Neural progenitor cell (in vitro differentiated cells): ENCODE measurements at regions not wholly inside any gene's neighbourhood (a gene's known extent, or its start where the extent isn't known, plus 50 kb on each side); places are given as distances from the start of the nearest gene placed in this dataset.

Source experiments
- DNase-seq: peaks from one replicate; pipeline ENCODE4 v3.0.0-alpha.2; 2016; ENCODE audit warnings: low spot score
- H2AFZ ChIP-seq: fragments of 200-600 bp; sonication (generic); replicated peaks from 2 replicates; pipeline ENCODE4 v1.6.1; 2016; ENCODE audit warnings: antibody characterized with exemption
- H3F3A ChIP-seq: fragments of 200-600 bp; sonication (generic); 2 replicates; pipeline ENCODE4 v1.6.1; 2016; ENCODE audit warnings: antibody characterized with exemption, low read depth
- H3K27ac ChIP-seq: fragments of 200-600 bp; sonication (generic); 2 replicates; pipeline ENCODE4 v1.5.1; 2016; ENCODE audit warnings: mild to moderate bottlenecking
- H3K27me3 ChIP-seq: fragments of 200-600 bp; sonication (generic); 2 replicates; pipeline ENCODE4 v1.6.1; 2016; ENCODE audit warnings: mild to moderate bottlenecking, moderate library complexity
- H3K36me3 ChIP-seq: fragments of 200-600 bp; sonication (generic); 2 replicates; pipeline ENCODE4 v1.5.1; 2016
- H3K4me1 ChIP-seq: fragments of 200-600 bp; sonication (generic); 2 replicates; pipeline ENCODE4 v1.6.1; 2016; ENCODE audit warnings: mixed run types
- H3K4me2 ChIP-seq: fragments of 200-600 bp; sonication (generic); 2 replicates; pipeline ENCODE4 v1.6.1; 2016
- H3K4me3 ChIP-seq: fragments of 200-600 bp; sonication (generic); 2 replicates; pipeline ENCODE4 v1.5.1; 2016
- H3K79me2 ChIP-seq: fragments of 200-600 bp; sonication (generic); 2 replicates; pipeline ENCODE4 v1.6.1; 2016; ENCODE audit warnings: low read depth
- H3K9ac ChIP-seq: fragments of 200-600 bp; sonication (generic); 2 replicates; pipeline ENCODE4 v1.6.1; 2016
- H3K9me3 ChIP-seq: fragments of 200-600 bp; sonication (generic); 2 replicates; pipeline ENCODE4 v1.5.1; 2016; ENCODE audit warnings: low read depth
- H4K20me1 ChIP-seq: fragments of 200-600 bp; sonication (generic); 2 replicates; pipeline ENCODE4 v1.6.1; 2016; ENCODE audit warnings: low read depth
- H3K27ac Mint-ChIP-seq: 3 replicates; pipeline ENCODE4 v1.8.0; 2021; ENCODE audit warnings: mixed read lengths
- H3K27me3 Mint-ChIP-seq: 2 replicates; pipeline ENCODE4 v1.8.0; 2022; ENCODE audit warnings: low read depth, mild to moderate bottlenecking, inconsistent platforms, moderate library complexity, mixed read lengths; ENCODE audit not compliant: insufficient read depth
- H3K36me3 Mint-ChIP-seq: 3 replicates; pipeline ENCODE4 v1.8.0; 2021; ENCODE audit warnings: mixed read lengths
- H3K4me1 Mint-ChIP-seq: 3 replicates; pipeline ENCODE4 v1.8.0; 2021; ENCODE audit warnings: mixed read lengths
- H3K4me3 Mint-ChIP-seq: 3 replicates; pipeline ENCODE4 v1.8.0; 2021; ENCODE audit warnings: mild to moderate bottlenecking, moderate library complexity, mixed read lengths
- H3K9me3 Mint-ChIP-seq: 3 replicates; pipeline ENCODE4 v1.8.0; 2020; ENCODE audit warnings: mixed read lengths
- CTCF ChIP-seq: fragments of 200-600 bp; sonication (generic); IDR thresholded peaks from 2 replicates; pipeline ENCODE4 v1.5.1; 2017; ENCODE audit warnings: antibody characterized with exemption, mild to moderate bottlenecking
- EZH2 ChIP-seq: fragments of 200-600 bp; sonication (generic); IDR thresholded peaks from 2 replicates; pipeline ENCODE4 v1.6.1; 2017; ENCODE audit warnings: antibody characterized with exemption, mild to moderate bottlenecking, moderate library complexity
- EZH2phosphoT487 ChIP-seq: fragments of 200-600 bp; sonication (generic); IDR thresholded peaks from 2 replicates; pipeline ENCODE4 v1.6.1; 2017; ENCODE audit warnings: antibody characterized with exemption

- peaks cover 6% of the 10 kb centered on the region for H3K4me1 ChIP-seq
- no peaks in the 10 kb centered on the region for H3K36me3 Mint-ChIP-seq
- TF ChIP-seq EZH2phosphoT487 (no peak), CTCF (no peak), EZH2 (no peak)
- no peaks in the 10 kb centered on the region for H4K20me1 ChIP-seq
- H3K27ac Mint-ChIP-seq = no peak overlapping the region
- peaks cover 4% of the 10 kb centered on the region for H3K9me3 ChIP-seq
- no peak overlapping the region for H3K4me3 ChIP-seq
- DNase-seq = peak; percentile 10
- no peak overlapping the region for H3K4me3 Mint-ChIP-seq
- H3K4me2 ChIP-seq = no peak overlapping the region
- H3K4me1 Mint-ChIP-seq = no peaks in the 10 kb centered on the region
- H2AFZ ChIP-seq = peak overlapping the region; percentile 79
- H3K9me3 Mint-ChIP-seq = peaks cover 8% of the 10 kb centered on the region
- H3K27me3 Mint-ChIP-seq = no peaks in the 10 kb centered on the region
- no peaks in the 10 kb centered on the region for H3K27me3 ChIP-seq
- H3K36me3 ChIP-seq = no peaks in the 10 kb centered on the region
- H3K27ac ChIP-seq = no peak overlapping the region
- no peaks in the 10 kb centered on the region for H3F3A ChIP-seq
- H3K9ac ChIP-seq = no peak overlapping the region
- no peaks in the 10 kb centered on the region for H3K79me2 ChIP-seq
Measured at GRCh38 chr5:144794922-144795321, 624.2 kb downstream of the KCTD16 start.

GRCh38 chr5:144788556-144788955, 617.9 kb downstream of the KCTD16 start:
- Mint-ChIP-seq H3K36me3 (no peaks in the 10 kb centered on the region), H3K4me1 (no peaks in the 10 kb centered on the region), H3K9me3 (peaks cover 8% of the 10 kb centered on the region), H3K4me3 (no peak overlapping the region), H3K27me3 (no peaks in the 10 kb centered on the region), H3K27ac (no peak overlapping the region)
- Histone ChIP-seq H3F3A (no peaks in the 10 kb centered on the region), H3K79me2 (no peaks in the 10 kb centered on the region), H3K9ac (no peak overlapping the region), H3K36me3 (no peaks in the 10 kb centered on the region), H3K9me3 (peaks cover 4% of the 10 kb centered on the region), H3K4me2 (no peak overlapping the region), H2AFZ (no peak overlapping the region), H3K27me3 (no peaks in the 10 kb centered on the region), H3K4me3 (no peak overlapping the region), H3K4me1 (no peaks in the 10 kb centered on the region), H3K27ac (no peak overlapping the region), H4K20me1 (no peaks in the 10 kb centered on the region)
- no peak for TF ChIP-seq EZH2
- no peak for TF ChIP-seq EZH2phosphoT487
- TF ChIP-seq CTCF = no peak
- no peak for DNase-seq

GRCh38 chr5:144788046-144788445, 617.4 kb downstream of the KCTD16 start:
- Histone ChIP-seq H4K20me1 (no peaks in the 10 kb centered on the region), H3K9me3 (peaks cover 4% of the 10 kb centered on the region), H2AFZ (no peak overlapping the region), H3K36me3 (no peaks in the 10 kb centered on the region), H3K4me1 (no peaks in the 10 kb centered on the region), H3F3A (no peaks in the 10 kb centered on the region), H3K4me3 (no peak overlapping the region), H3K79me2 (no peaks in the 10 kb centered on the region), H3K4me2 (no peak overlapping the region), H3K9ac (no peak overlapping the region), H3K27ac (no peak overlapping the region), H3K27me3 (no peaks in the 10 kb centered on the region)
- no peaks in the 10 kb centered on the region for H3K4me1 Mint-ChIP-seq
- DNase-seq = no peak
- peaks cover 6% of the 10 kb centered on the region for H3K9me3 Mint-ChIP-seq
- TF ChIP-seq EZH2 (no peak), EZH2phosphoT487 (no peak), CTCF (no peak)
- no peaks in the 10 kb centered on the region for H3K27me3 Mint-ChIP-seq
- no peak overlapping the region for H3K27ac Mint-ChIP-seq
- no peaks in the 10 kb centered on the region for H3K36me3 Mint-ChIP-seq
- H3K4me3 Mint-ChIP-seq = no peak overlapping the region

GRCh38 chr5:144779368-144779767, 608.7 kb downstream of the KCTD16 start:
- Mint-ChIP-seq H3K9me3 (no peaks in the 10 kb centered on the region), H3K4me1 (no peaks in the 10 kb centered on the region), H3K36me3 (no peaks in the 10 kb centered on the region), H3K27ac (no peak overlapping the region), H3K27me3 (no peaks in the 10 kb centered on the region), H3K4me3 (no peak overlapping the region)
- H3F3A ChIP-seq = no peaks in the 10 kb centered on the region
- H4K20me1 ChIP-seq = no peaks in the 10 kb centered on the region
- H3K9me3 ChIP-seq = no peaks in the 10 kb centered on the region
- TF ChIP-seq EZH2 = no peak
- TF ChIP-seq CTCF = no peak
- TF ChIP-seq EZH2phosphoT487 = no peak
- H3K4me2 ChIP-seq = no peak overlapping the region
- no peaks in the 10 kb centered on the region for H3K27me3 ChIP-seq
- H3K9ac ChIP-seq = no peak overlapping the region
- H3K36me3 ChIP-seq = no peaks in the 10 kb centered on the region
- DNase-seq = no peak
- no peaks in the 10 kb centered on the region for H3K79me2 ChIP-seq
- H2AFZ ChIP-seq = no peak overlapping the region
- H3K4me1 ChIP-seq = no peaks in the 10 kb centered on the region
- no peak overlapping the region for H3K27ac ChIP-seq
- no peak overlapping the region for H3K4me3 ChIP-seq
